H1 (cell line): ENCODE measurements at regions not wholly inside any gene's neighbourhood (a gene's known extent, or its start where the extent isn't known, plus 50 kb on each side); places are given as distances from the start of the nearest gene placed in this dataset.

Experiments used
- CTCF ChIA-PET: fragments of 300-600 bp; sonication (Branson Sonifier 250); formaldehyde crosslinking; loops from one replicate; lab custom pipeline; 2021; ENCODE audit not compliant: partially characterized antibody; lab: Charles Lee
- POLR2A ChIA-PET: fragments of 300-600 bp; sonication (Branson Sonifier 250); formaldehyde crosslinking; loops from one replicate; lab custom pipeline; 2021; ENCODE audit warnings: inconsistent platforms; ENCODE audit not compliant: partially characterized antibody; lab: Charles Lee
- DNase-seq, 2 experiments: peaks; one replicate each; pipeline versions ENCODE4 v3.0.0 to v3.0.0-alpha.2; 2010 to 2022; ENCODE audit warnings: low spot score in 2 of 2, low read depth in 1 of 2, mixed read lengths in 1 of 2
- FAIRE-seq: peaks from 2 replicates; lab custom pipeline; 2011; peaks lifted over from hg19 to GRCh38; lab: Jason Lieb, UNC
- H2AFZ ChIP-seq: 2 replicates; pipeline ENCODE4 v1.8.1; 2012; ENCODE audit warnings: low read length, inconsistent platforms
- H2AK5ac ChIP-seq: 2 replicates; pipeline ENCODE4 v1.6.1; 2013; ENCODE audit warnings: low read depth, low read length
- H2BK120ac ChIP-seq: replicated peaks from 2 replicates; pipeline ENCODE3; 2013; ENCODE audit warnings: low read depth, low read length, inconsistent platforms
- H2BK12ac ChIP-seq: 2 replicates; pipeline ENCODE4 v1.6.1; 2013; ENCODE audit warnings: low read depth, low read length
- H2BK15ac ChIP-seq: 2 replicates; pipeline ENCODE4 v1.6.1; 2013; ENCODE audit warnings: low read length
- H2BK20ac ChIP-seq: 2 replicates; pipeline ENCODE4 v1.6.1; 2013; ENCODE audit warnings: low read length
- H2BK5ac ChIP-seq: 2 replicates; pipeline ENCODE4 v1.6.1; 2013; ENCODE audit warnings: low read depth, low read length
- H3K14ac ChIP-seq: 2 replicates; pipeline ENCODE4 v1.6.1; 2013; ENCODE audit warnings: inconsistent platforms; ENCODE audit not compliant: insufficient read length
- H3K18ac ChIP-seq: 2 replicates; pipeline ENCODE4 v1.6.1; 2013; ENCODE audit warnings: low read length; ENCODE audit errors: extremely low read depth
- H3K23ac ChIP-seq: 2 replicates; pipeline ENCODE4 v1.6.1; 2013; ENCODE audit warnings: inconsistent platforms; ENCODE audit not compliant: insufficient read length
- H3K23me2 ChIP-seq: 2 replicates; pipeline ENCODE4 v1.6.1; 2013; ENCODE audit warnings: low read depth, low read length
- H3K27ac ChIP-seq: 2 replicates; pipeline ENCODE4 v1.6.1; 2011; ENCODE audit warnings: low read depth, low read length, inconsistent platforms
- H3K27me3 ChIP-seq, 4 experiments: replicated peaks in 1 of 4; 1 replicate in 1 of 4; 2 replicates in 3 of 4; pipeline versions ENCODE4 v1.6.1 to v1.8.1; 2011 to 2013; ENCODE audit warnings: low read length in 3 of 4, mild to moderate bottlenecking in 3 of 4, inconsistent platforms in 2 of 4, mixed read lengths in 2 of 4, moderate library complexity in 1 of 4; ENCODE audit not compliant: control insufficient read depth in 3 of 4, insufficient read depth in 3 of 4; ENCODE audit errors: extremely low read depth in 1 of 4
- H3K36me3 ChIP-seq, 4 experiments: 2 replicates each; pipeline versions ENCODE4 v1.6.1 to v1.8.1; 2011 to 2013; ENCODE audit warnings: mild to moderate bottlenecking in 4 of 4, low read length in 3 of 4, moderate library complexity in 2 of 4, control low read depth in 1 of 4, inconsistent platforms in 1 of 4; ENCODE audit not compliant: insufficient read depth in 4 of 4, control insufficient read depth in 2 of 4
- H3K4ac ChIP-seq: replicated peaks from 2 replicates; pipeline ENCODE3; 2013; ENCODE audit warnings: low read length, low read depth, mixed read lengths, inconsistent platforms; ENCODE audit not compliant: insufficient read length
- H3K4me1 ChIP-seq, 4 experiments: replicated peaks in 1 of 4; 1 replicate in 1 of 4; 2 replicates in 3 of 4; pipeline versions ENCODE4 v1.6.1 to v1.8.1; 2011 to 2013; ENCODE audit warnings: low read length in 3 of 4, inconsistent platforms in 2 of 4, mixed read lengths in 1 of 4; ENCODE audit not compliant: insufficient read depth in 4 of 4, control insufficient read depth in 3 of 4
- H3K4me2 ChIP-seq, 2 experiments: 2 replicates each; pipeline versions ENCODE4 v1.6.1 to v1.8.1; 2011 to 2013; ENCODE audit warnings: low read depth in 2 of 2, low read length in 2 of 2, control low read depth in 1 of 2, inconsistent platforms in 1 of 2, mild to moderate bottlenecking in 1 of 2; ENCODE audit not compliant: insufficient read depth in 1 of 2
- H3K4me3 ChIP-seq, 4 experiments: fragments of 200-600, 300-600 bp in 1 of 4; sonication (generic), shearing (Covaris generic), sonication (Bioruptor Twin) in 1 of 4; 2 replicates each; pipeline versions ENCODE4 v1.5.1 to v1.8.1; 2011 to 2016; ENCODE audit warnings: low read length in 4 of 4, low read depth in 3 of 4, control low read depth in 2 of 4, inconsistent platforms in 2 of 4, mild to moderate bottlenecking in 2 of 4, mixed read lengths in 1 of 4, moderate library complexity in 1 of 4; ENCODE audit not compliant: insufficient read depth in 2 of 4; ENCODE audit errors: extremely low read depth in 1 of 4
- H3K56ac ChIP-seq: replicated peaks from 2 replicates; pipeline ENCODE3; 2013; ENCODE audit warnings: low read depth, mild to moderate bottlenecking, mixed read lengths, low read length, inconsistent platforms; ENCODE audit not compliant: insufficient read length
- H3K79me1 ChIP-seq: 2 replicates; pipeline ENCODE4 v1.6.1; 2013; ENCODE audit warnings: low read depth, low read length, control low read depth
- H3K79me2 ChIP-seq, 2 experiments: 2 replicates each; pipeline versions ENCODE4 v1.6.1 to v1.8.1; 2012 to 2013; ENCODE audit warnings: low read length in 2 of 2, mild to moderate bottlenecking in 2 of 2, inconsistent platforms in 1 of 2; ENCODE audit not compliant: insufficient read depth in 2 of 2, control insufficient read depth in 1 of 2
- H3K9ac ChIP-seq, 4 experiments: replicated peaks in 1 of 4; 1 replicate in 1 of 4; 2 replicates in 3 of 4; pipeline versions ENCODE4 v1.6.1 to v1.8.1; 2011 to 2013; ENCODE audit warnings: low read depth in 3 of 4, low read length in 3 of 4, control low read depth in 2 of 4, mild to moderate bottlenecking in 2 of 4, moderate library complexity in 2 of 4, inconsistent platforms in 1 of 4; ENCODE audit errors: extremely low read depth in 1 of 4
- H3K9me3 ChIP-seq, 2 experiments: 2 replicates each; pipeline versions ENCODE4 v1.6.1 to v1.8.1; 2012 to 2013; ENCODE audit warnings: mild to moderate bottlenecking in 2 of 2, moderate library complexity in 2 of 2, control low read depth in 1 of 2, inconsistent platforms in 1 of 2, low read depth in 1 of 2, low read length in 1 of 2, mixed read lengths in 1 of 2; ENCODE audit not compliant: insufficient read depth in 2 of 2
- H4K20me1 ChIP-seq, 2 experiments: replicated peaks in 1 of 2; 2 replicates each; pipeline versions ENCODE3 to v1.8.1; 2011 to 2013; ENCODE audit warnings: inconsistent platforms in 2 of 2, low read length in 2 of 2, mild to moderate bottlenecking in 1 of 2; ENCODE audit not compliant: insufficient read depth in 2 of 2, control insufficient read depth in 1 of 2
- H4K5ac ChIP-seq: 2 replicates; pipeline ENCODE4 v1.6.1; 2013; ENCODE audit warnings: low read length, low read depth, mixed read lengths, inconsistent platforms; ENCODE audit not compliant: insufficient read length
- H4K8ac ChIP-seq: 2 replicates; pipeline ENCODE4 v1.8.0; 2013; ENCODE audit warnings: mild to moderate bottlenecking, moderate library complexity, low read length, inconsistent platforms; ENCODE audit not compliant: insufficient read depth; ENCODE audit errors: extremely low read depth
- H4K91ac ChIP-seq: replicated peaks from 2 replicates; pipeline ENCODE3; 2013; ENCODE audit warnings: low read length, mixed read lengths, inconsistent platforms; ENCODE audit not compliant: insufficient read length
- GABPA ChIP-seq: IDR thresholded peaks from 2 replicates; pipeline ENCODE4 v1.6.1; 2011; ENCODE audit warnings: mild to moderate bottlenecking, low read length, moderate library complexity, borderline replicate concordance; ENCODE audit not compliant: insufficient read depth
- RAD21 ChIP-seq, 2 experiments: IDR thresholded peaks in 1 of 2; conservative IDR thresholded peaks in 1 of 2; 2 replicates each; pipeline ENCODE4 v1.6.1; 2011; ENCODE audit warnings: low read depth in 2 of 2, low read length in 2 of 2, improper control_type of control experiment in 1 of 2, inconsistent platforms in 1 of 2, mild to moderate bottlenecking in 1 of 2, moderate library complexity in 1 of 2
- WGBS, 2 experiments: shearing (Covaris generic) in 1 of 2; methylation state at CpG; one replicate each; pipeline versions ENCODE4 v1.1.6 to v1.1.7; 2013 to 2015; ENCODE audit warnings: low lambda C conversion rate in 2 of 2, mixed read lengths in 2 of 2, inconsistent platforms in 1 of 2, low coverage in 1 of 2, missing lambda C conversion rate in 1 of 2; ENCODE audit not compliant: insufficient replicate concordance in 2 of 2, insufficient coverage in 1 of 2, insufficient read length in 1 of 2; ENCODE audit errors: extremely low coverage in 1 of 2, missing lambda C conversion rate in 1 of 2; 5-methylcytosine and 5-hydroxymethylcytosine counted together
- TF ChIP-seq, protein P1 (sequence below), 3 experiments: IDR thresholded peaks; 1 replicate in 2 of 3; 2 replicates in 1 of 3; pipeline versions ENCODE4 v1.5.1 to v1.6.1; 2011; ENCODE audit warnings: low read length in 3 of 3, mild to moderate bottlenecking in 3 of 3, inconsistent platforms in 2 of 3, low read depth in 1 of 3, moderate library complexity in 1 of 3; ENCODE audit not compliant: insufficient read depth in 1 of 3; ENCODE audit errors: control extremely low read depth in 1 of 3

DNA sequence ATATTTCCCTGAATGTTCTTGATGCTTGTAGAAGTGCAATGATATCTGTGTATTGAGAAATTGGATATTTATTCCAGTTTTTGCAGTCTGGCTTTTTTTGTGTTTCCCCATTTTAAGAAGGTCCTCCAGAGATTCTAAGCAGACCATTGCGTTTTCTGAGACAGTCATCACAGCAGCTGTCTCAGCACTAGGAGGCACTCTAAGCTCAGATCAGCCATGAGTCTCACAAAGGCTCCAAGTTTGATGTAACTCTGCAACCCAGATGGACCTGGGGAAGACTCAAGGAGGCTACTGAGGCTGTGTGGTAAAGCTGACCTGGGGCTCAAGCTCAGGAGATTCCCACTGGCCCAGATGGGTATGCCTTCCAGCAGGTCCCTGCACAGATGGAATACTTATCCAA, 89.3 kb upstream of the CYLC1 start:
- H2AFZ ChIP-seq = peak overlapping the region; percentile 81; the same call in 1 of the 2 replicates
- peak; percentile 94 for FAIRE-seq
- H2BK15ac ChIP-seq = no peak overlapping the region
- H3K27me3 ChIP-seq = no peaks in the 10 kb centered on the region
- no peaks in the 10 kb centered on the region for H3K4me1 ChIP-seq
- H3K23ac ChIP-seq = no peak overlapping the region
- H2BK5ac ChIP-seq = no peak overlapping the region
- H4K5ac ChIP-seq = no peak overlapping the region
- H3K9me3 ChIP-seq = no peaks in the 10 kb centered on the region
- no peak overlapping the region for H2AK5ac ChIP-seq
- no peaks in the 10 kb centered on the region for H3K23me2 ChIP-seq
- H3K4me2 ChIP-seq = no peak overlapping the region
- H4K8ac ChIP-seq = no peak overlapping the region
- H2BK12ac ChIP-seq = no peak overlapping the region
- H3K56ac ChIP-seq = no peak overlapping the region
- DNase-seq = no peak
- no peaks in the 10 kb centered on the region for H4K20me1 ChIP-seq
- no peaks in the 10 kb centered on the region for H3K79me2 ChIP-seq
- POLR2A ChIA-PET = no interaction called here
- H3K14ac ChIP-seq = no peak overlapping the region
- H2BK20ac ChIP-seq = no peak overlapping the region
- TF ChIP-seq, protein P1, sequence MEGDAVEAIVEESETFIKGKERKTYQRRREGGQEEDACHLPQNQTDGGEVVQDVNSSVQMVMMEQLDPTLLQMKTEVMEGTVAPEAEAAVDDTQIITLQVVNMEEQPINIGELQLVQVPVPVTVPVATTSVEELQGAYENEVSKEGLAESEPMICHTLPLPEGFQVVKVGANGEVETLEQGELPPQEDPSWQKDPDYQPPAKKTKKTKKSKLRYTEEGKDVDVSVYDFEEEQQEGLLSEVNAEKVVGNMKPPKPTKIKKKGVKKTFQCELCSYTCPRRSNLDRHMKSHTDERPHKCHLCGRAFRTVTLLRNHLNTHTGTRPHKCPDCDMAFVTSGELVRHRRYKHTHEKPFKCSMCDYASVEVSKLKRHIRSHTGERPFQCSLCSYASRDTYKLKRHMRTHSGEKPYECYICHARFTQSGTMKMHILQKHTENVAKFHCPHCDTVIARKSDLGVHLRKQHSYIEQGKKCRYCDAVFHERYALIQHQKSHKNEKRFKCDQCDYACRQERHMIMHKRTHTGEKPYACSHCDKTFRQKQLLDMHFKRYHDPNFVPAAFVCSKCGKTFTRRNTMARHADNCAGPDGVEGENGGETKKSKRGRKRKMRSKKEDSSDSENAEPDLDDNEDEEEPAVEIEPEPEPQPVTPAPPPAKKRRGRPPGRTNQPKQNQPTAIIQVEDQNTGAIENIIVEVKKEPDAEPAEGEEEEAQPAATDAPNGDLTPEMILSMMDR (IDR thresholded peaks at IDR 0.05; ENCODE audit: control extremely low read depth in 1 of 3, insufficient read depth in 1 of 3, low read depth in 1 of 3, low read length in 3 of 3) = peak; percentile 3 to 68 (median 55)
- TF ChIP-seq GABPA (no peak), RAD21 (IDR thresholded peaks at IDR 0.05 in 1 of 2, conservative IDR thresholded peaks at IDR 0.05 in 1 of 2; ENCODE audit: low read depth in 2 of 2, low read length in 2 of 2) (peak; percentile 68 to 79)
- H3K27ac ChIP-seq = no peak overlapping the region
- no peak overlapping the region for H3K9ac ChIP-seq
- H3K18ac ChIP-seq = no peak overlapping the region
- no peaks in the 10 kb centered on the region for H3K79me1 ChIP-seq
- H2BK120ac ChIP-seq = no peak overlapping the region
- CTCF ChIA-PET = interaction anchor here (0.9 to 1.6 kb wide), 8 partner anchors 10 to 300 kb away, joined by 3 to 6 read pairs (median 4); no protein-coding TSS in a partner anchor
- H4K91ac ChIP-seq = no peak overlapping the region
- WGBS, 2 experiments = 44% methylated on average over 1 of the region's 1 CpG; no CpG with 5 or more reads in 1 of the 2 experiments
- no peak overlapping the region for H3K4me3 ChIP-seq
- no peak overlapping the region for H3K4ac ChIP-seq
- H3K36me3 ChIP-seq = no peaks in the 10 kb centered on the region
